ENCODE measurements at regions not wholly inside any gene's neighbourhood (a gene's known extent, or its start where the extent isn't known, plus 50 kb on each side); places are given as distances from the start of the nearest gene placed in this dataset.
"Not testable (repeated sequence)": the region's sequence is repeated elsewhere in the genome, so short reads cannot be mapped to it uniquely, and the experiment has no call there.

GRCh38 chr13:109702030-109702597 is 84.3 kb downstream of the IRS2 start:
- DNase-seq (ENCODE audit: low read depth in 3 of 3, low spot score in 1 of 3), result not testable (repeated sequence)

GRCh38 chr13:109700176-109700575 is 86.2 kb downstream of the IRS2 start:
- no peak for DNase-seq (ENCODE audit: low read depth in 3 of 3, low spot score in 1 of 3)

DNA sequence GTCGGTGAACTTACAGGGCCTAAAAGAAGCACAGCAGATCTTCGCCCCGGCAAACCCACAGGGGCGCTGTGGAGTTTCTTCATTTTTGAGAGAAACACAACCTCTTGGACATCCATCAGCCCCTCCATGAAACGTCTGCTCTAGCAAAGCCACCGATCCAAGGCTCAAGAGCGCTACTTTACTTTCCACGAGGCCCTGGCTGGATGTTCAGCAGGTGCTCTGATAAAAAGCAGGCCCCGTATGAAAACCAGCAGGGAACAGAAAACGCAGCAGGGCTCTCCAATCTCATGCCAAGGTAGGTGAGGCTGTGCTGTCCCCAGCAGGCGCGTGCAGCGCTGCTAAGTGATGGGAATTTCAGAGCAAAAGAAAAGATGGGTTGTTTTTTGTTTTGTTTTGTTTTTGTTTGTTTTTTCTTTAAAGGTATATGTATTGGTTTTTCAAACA is 86.7 kb downstream of the IRS2 start:
- DNase-seq (ENCODE audit: low read depth in 3 of 3, low spot score in 1 of 3), result no peak

DNA sequence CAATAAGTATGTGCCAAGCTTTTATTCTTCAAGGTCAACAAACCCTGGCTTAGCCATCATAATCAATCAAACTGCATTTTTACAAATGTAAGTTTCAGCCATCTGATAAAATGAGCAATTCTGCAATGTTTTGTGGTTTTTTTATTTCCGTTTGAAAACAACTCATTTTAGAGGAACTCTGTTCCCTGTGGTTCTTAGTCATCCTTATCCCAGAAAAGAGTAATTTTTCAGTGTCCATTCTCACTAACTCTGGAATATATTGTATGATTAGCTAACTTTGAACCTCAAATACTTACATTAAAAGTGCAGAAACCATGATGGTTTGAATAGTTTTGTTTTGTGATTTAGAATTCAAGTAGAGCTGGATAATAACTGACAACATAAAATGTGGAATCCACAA is 87.6 kb downstream of the IRS2 start:
- DNase-seq (ENCODE audit: low read depth in 3 of 3, low spot score in 1 of 3), result no peak

GRCh38 chr13:109697936-109698335 is 88.4 kb downstream of the IRS2 start:
- DNase-seq (ENCODE audit: low read depth in 3 of 3, low spot score in 1 of 3), result no peak

DNA sequence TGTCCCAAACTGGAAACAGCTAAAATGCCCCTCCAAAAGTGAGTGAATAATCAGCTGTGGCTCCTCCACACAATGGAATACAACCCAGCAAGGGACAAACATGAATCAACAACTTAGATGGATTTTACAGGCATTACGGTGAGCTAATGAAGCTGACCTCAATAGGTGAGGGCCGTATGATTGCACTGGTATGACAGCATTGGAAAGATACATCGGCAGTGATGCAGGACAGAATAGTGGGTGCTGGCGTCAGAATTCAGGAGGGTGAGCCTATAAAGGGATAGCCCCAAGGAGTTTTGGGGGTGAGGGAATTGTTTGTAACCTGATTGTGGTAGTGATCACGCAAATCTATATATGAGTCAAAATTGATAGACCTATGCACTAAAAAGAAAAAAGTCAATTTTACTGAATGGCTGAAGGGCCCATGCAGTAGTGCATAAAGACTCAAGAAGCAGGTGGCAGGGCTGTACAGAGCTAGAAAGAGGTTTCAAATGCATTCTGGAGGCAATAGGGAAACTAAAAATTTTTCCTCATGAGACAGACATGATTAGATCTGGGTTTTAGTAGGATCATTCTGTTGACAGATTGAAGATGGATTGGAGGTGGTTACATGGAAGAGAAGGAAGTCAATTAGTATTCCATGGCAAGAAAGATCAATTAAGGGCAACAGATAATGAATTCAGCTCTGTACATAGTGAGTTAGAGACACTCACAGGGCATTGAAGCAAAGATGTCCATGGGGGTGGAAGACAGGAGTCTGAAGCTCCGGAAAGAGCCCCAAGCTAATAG is 90.8 kb downstream of the IRS2 start:
- DNase-seq (ENCODE audit: low read depth in 3 of 3, low spot score in 1 of 3), result no peak

- no peak for DNase-seq (ENCODE audit: low read depth in 3 of 3, low spot score in 1 of 3)
Observed at GRCh38 chr13:109694972-109695371, 91.4 kb downstream of the IRS2 start.

DNA sequence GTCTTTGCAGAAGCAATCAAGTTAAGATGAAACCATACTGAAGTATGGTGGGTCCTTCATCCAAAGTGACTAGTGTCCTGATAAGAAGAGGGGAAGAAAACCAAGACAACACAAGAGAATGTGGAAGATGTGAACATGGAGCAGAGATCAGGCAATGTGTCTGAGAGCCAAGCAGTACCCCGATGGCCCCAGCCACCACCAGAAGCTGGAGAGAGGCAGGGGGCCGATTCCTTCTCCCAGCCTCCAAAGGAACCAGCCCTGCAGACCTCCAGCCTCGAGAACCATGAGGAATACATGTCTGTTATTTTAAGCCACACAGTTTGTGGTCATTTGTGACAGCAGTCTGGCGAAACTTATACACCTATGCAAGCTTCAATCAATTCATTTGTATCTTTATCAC is 93.2 kb downstream of the IRS2 start:
- no peak for DNase-seq (ENCODE audit: low read depth in 3 of 3, low spot score in 1 of 3)

DNA sequence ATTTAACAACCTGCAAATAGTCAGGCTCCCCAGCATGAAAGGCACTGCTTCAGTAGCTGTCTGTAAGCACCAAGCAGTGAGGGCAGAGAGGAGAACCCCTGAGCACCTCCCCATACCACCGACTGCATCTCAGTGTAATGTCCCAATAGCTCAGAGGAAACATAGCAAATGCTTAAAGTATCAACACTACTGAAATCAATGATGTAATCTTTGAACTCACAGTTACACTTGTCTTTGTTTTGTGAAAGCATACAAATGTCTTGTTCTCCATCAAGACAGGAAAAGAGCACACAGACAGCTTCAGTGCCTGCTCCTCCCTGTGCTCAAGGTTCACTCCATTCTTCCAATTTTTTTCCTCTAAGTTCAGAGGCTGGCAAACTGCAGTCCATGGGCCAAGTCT is 94.7 kb downstream of the IRS2 start:
- no peak for DNase-seq (ENCODE audit: low read depth in 3 of 3, low spot score in 1 of 3)

GRCh38 chr13:109687559-109688448 is 98.6 kb downstream of the IRS2 start:
- DNase-seq (ENCODE audit: low read depth in 3 of 3, low spot score in 1 of 3), result no peak

DNA sequence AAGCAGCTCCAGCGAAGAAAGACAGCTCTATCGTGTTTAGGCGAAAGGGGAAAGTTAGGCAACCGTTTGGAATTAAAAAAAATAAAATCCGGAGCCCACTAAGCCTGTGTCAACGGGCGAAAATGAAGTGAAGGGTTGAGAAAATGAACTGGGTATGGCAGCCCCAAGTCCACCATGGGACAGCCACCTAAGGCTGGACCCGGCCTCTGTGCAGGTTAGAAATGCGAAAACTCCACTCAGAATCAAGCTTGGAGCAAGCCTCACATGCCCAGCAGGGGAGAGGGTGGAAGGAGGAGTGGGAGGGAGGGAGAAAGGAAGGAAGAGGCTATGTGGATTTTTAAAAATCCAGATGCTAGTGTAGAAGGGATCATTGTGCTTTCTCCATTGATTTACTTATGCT is 101.2 kb downstream of the IRS2 start:
- no peak for DNase-seq (ENCODE audit: low read depth in 3 of 3, low spot score in 1 of 3)

GRCh38 chr13:109684824-109685202 is 101.6 kb downstream of the IRS2 start:
- DNase-seq (ENCODE audit: low read depth in 3 of 3, low spot score in 1 of 3), result no peak

- DNase-seq (ENCODE audit: low read depth in 3 of 3, low spot score in 1 of 3), result no peak
Observed at GRCh38 chr13:109684084-109684823, 102.1 kb downstream of the IRS2 start.

DNA sequence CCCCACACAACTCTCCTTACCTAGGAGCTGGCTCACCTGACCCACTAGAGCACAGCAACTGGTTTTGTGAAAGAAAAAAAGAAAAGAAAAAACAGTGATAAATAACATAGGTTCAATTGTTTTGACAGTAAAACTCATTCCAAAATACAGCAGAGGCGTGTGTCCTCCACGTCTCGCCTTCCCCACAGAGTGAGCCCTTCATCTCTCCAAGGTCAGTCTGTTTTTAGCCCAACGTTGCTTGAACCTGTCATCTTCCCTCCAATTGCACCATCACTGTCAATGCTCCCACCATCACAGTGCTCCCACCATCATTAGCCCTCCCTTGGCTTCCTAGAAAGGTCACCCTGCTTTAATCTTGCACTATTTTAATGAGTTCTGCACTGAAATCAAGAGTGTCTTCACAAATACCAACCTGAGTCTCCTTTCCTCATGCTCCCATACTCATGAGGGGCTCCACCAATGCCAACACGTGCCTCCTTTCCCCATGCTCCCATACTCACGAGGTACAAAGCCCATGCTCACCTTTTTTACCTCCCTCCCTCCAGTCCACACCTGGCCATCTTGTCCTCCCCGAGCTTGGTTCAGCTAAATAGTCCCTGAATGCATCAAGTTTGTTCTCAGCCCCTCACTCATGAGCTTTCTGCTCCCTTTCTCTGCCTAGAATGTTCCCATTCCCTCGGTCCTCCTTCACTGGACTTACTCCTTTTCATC is 103.7 kb downstream of the IRS2 start:
- no peak for DNase-seq (ENCODE audit: low read depth in 3 of 3, low spot score in 1 of 3)

DNA sequence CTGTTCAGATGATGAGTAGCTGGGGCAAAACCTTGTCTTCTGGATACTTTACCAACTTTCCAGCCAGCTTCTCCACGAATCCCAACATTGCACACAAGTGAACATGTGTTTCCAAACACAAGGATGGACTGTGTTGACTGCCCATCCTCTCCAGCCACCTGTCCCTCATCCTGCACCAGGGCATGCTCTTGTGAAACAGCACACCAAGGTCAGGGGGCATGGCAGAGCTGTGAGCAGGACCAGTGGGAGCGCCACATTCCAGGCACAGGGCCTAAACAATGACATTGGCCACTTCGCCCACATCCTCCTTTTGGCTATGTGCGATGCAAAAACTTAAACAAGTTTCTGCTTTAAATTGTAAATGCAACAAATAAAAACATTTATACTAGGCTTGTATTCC is 105.5 kb downstream of the IRS2 start:
- DNase-seq (ENCODE audit: low read depth in 3 of 3, low spot score in 1 of 3), result no peak

DNA sequence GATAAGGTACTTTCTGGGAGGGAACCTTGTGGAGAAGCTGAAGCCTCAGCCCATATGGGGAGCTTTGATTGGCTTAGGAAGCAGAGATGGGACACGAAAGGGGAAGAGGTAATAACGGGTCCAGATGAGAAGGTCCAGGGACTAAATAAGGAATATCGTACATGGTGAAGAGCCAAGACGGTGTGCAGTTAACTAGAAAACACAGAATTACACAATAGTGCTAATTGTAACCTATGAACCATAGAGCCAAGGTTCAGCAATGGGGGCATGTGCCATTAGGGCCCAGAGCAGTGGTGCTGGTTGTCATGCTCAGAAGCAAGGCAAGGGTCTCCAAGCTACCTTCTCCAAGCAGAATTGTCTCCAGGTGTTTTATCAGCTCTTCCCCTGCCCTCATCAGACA is 106.1 kb downstream of the IRS2 start:
- DNase-seq (ENCODE audit: low read depth in 3 of 3, low spot score in 1 of 3), result no peak

GRCh38 chr13:109678459-109678858 is 107.9 kb downstream of the IRS2 start:
- DNase-seq (ENCODE audit: low read depth in 3 of 3, low spot score in 1 of 3), result no peak

- DNase-seq (ENCODE audit: low read depth in 3 of 3, low spot score in 1 of 3), result no peak
Observed at GRCh38 chr13:109677206-109677605, 109.2 kb downstream of the IRS2 start.

GRCh38 chr13:109673477-109673876 is 112.9 kb downstream of the IRS2 start:
- no peak for DNase-seq (ENCODE audit: low read depth in 3 of 3, low spot score in 1 of 3)

DNA sequence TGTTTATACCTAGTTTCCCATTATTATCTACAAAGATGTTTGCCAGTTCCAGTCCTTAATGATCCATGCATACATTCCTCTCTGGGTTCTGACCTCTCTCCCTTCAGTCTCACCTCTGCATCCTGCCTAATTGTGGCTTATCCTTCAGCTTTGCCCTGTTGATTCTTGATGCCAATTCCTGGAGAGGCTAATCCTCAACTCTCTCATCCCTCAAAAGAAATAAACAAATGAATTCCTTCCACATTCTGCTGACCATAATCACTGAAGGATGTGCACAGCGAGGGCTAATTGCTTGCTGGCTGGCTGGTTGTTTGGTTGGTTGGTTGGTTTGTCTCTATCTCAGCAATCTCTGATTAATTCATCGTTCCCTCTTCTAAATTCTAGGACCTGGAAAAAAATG is 113.8 kb downstream of the IRS2 start:
- DNase-seq (ENCODE audit: low read depth in 3 of 3, low spot score in 1 of 3), result no peak

- DNase-seq (ENCODE audit: low read depth in 3 of 3, low spot score in 1 of 3), result no peak
Observed at GRCh38 chr13:109671919-109672318, 114.5 kb downstream of the IRS2 start.
